ENCODE measurements at regions not wholly inside any gene's neighbourhood (a gene's known extent, or its start where the extent isn't known, plus 50 kb on each side); places are given as distances from the start of the nearest gene placed in this dataset.

- Histone ChIP-seq H3K9me3 (replicated peaks in 1 of 3) (no peaks in the 10 kb centered on the region), H3K4me1 (replicated peaks in 1 of 2) (no peaks in the 10 kb centered on the region), H3K27ac (no peak overlapping the region), H3K36me3 (replicated peaks in 1 of 2) (no peaks in the 10 kb centered on the region), H3K27me3 (no peaks in the 10 kb centered on the region), H3K4me3 (no peak overlapping the region)
- intact Hi-C loops (cut with DNase I): no loop called here
- TF ChIP-seq CTCF (IDR thresholded peaks at IDR 0.05) (no peak), POLR2A (IDR thresholded peaks at IDR 0.05) (no peak)
- no peak for DNase-seq
- 23 to 30% (median 27%) methylated on average over 4 of the region's 4 CpGs for WGBS, 4 donors
Observed at GRCh38 chr3:176352716-176353334, 844.5 kb downstream of the TBL1XR1 start.

- H3K27ac ChIP-seq: no peak overlapping the region
- no peak for DNase-seq
- TF ChIP-seq POLR2A (IDR thresholded peaks at IDR 0.05) (no peak), CTCF (IDR thresholded peaks at IDR 0.05) (no peak)
- no peaks in the 10 kb centered on the region for H3K9me3 ChIP-seq (replicated peaks in 1 of 3)
- no peaks in the 10 kb centered on the region for H3K36me3 ChIP-seq (replicated peaks in 1 of 2)
- H3K4me3 ChIP-seq: no peak overlapping the region
- WGBS, 4 donors: 63 to 81% (median 72%) methylated on average over 4 of the region's 4 CpGs
- no peaks in the 10 kb centered on the region for H3K27me3 ChIP-seq
- intact Hi-C loops (cut with DNase I): no loop called here
- no peaks in the 10 kb centered on the region for H3K4me1 ChIP-seq (replicated peaks in 1 of 2)
Observed at GRCh38 chr3:176351408-176351807, 845.9 kb downstream of the TBL1XR1 start.

- no peak overlapping the region for H3K27ac ChIP-seq
- no peak overlapping the region for H3K4me3 ChIP-seq
- intact Hi-C loops (cut with DNase I): no loop called here
- no peaks in the 10 kb centered on the region for H3K9me3 ChIP-seq (replicated peaks in 1 of 3)
- H3K27me3 ChIP-seq: no peaks in the 10 kb centered on the region
- TF ChIP-seq POLR2A (IDR thresholded peaks at IDR 0.05) (no peak), CTCF (IDR thresholded peaks at IDR 0.05) (no peak)
- no peaks in the 10 kb centered on the region for H3K4me1 ChIP-seq (replicated peaks in 1 of 2)
- DNase-seq: no peak
- H3K36me3 ChIP-seq (replicated peaks in 1 of 2): no peaks in the 10 kb centered on the region
- 43 to 64% (median 55%) methylated on average over 1 of the region's 1 CpG for WGBS, 4 donors
Observed at GRCh38 chr3:176349706-176350105, 847.6 kb downstream of the TBL1XR1 start.

- Histone ChIP-seq H3K27me3 (no peaks in the 10 kb centered on the region), H3K4me1 (replicated peaks in 1 of 2) (no peaks in the 10 kb centered on the region), H3K36me3 (replicated peaks in 1 of 2) (no peaks in the 10 kb centered on the region), H3K4me3 (no peak overlapping the region), H3K27ac (no peak overlapping the region), H3K9me3 (replicated peaks in 1 of 3) (no peaks in the 10 kb centered on the region)
- intact Hi-C loops (cut with DNase I): no loop called here
- TF ChIP-seq CTCF (IDR thresholded peaks at IDR 0.05): no peak
- no peak for DNase-seq
- 66 to 76% (median 68%) methylated on average over 4 of the region's 4 CpGs for WGBS, 4 donors
Observed at GRCh38 chr3:176347424-176348146, 849.7 kb downstream of the TBL1XR1 start.
